Stimulated activated CD4-positive, alpha-beta T cell treated with anti-CD3 and anti-CD28 coated beads, Interleukin-12 subunit alpha, Interleukin-12 subunit beta, amount 100 ng/mL, for 48 hours (primary cell): ENCODE measurements at regions not wholly inside any gene's neighbourhood (a gene's known extent, or its start where the extent isn't known, plus 50 kb on each side); places are given as distances from the start of the nearest gene placed in this dataset.

ENCODE experiments used
- DNase-seq, 3 donors: peaks; one replicate each; pipeline ENCODE4 v3.0.0-alpha.2; 2020; ENCODE audit warnings: low read depth in 2 of 3, low spot score in 1 of 3

GRCh38 chr11:43212279-43212678 is 99.5 kb upstream of the API5 start:
- DNase-seq: no peak

GRCh38 chr11:43214471-43214870 is 97.3 kb upstream of the API5 start:
- no peak for DNase-seq

GRCh38 chr11:43217849-43218248 is 93.9 kb upstream of the API5 start:
- DNase-seq: no peak

GRCh38 chr11:43222215-43222614 is 89.6 kb upstream of the API5 start:
- no peak for DNase-seq

- no peak for DNase-seq
These were observed 88.8 kb upstream of the API5 start for GRCh38 chr11:43223026-43223425.

- DNase-seq: no peak
These were observed 76.9 kb upstream of the API5 start for GRCh38 chr11:43234881-43235280.

GRCh38 chr11:43238341-43238740 is 73.5 kb upstream of the API5 start:
- no peak for DNase-seq

- DNase-seq: no peak
These were observed 72.0 kb upstream of the API5 start for GRCh38 chr11:43239791-43240190.

GRCh38 chr11:43242401-43242800 is 69.4 kb upstream of the API5 start:
- no peak for DNase-seq

- DNase-seq: no peak
These were observed 67.9 kb upstream of the API5 start for GRCh38 chr11:43243927-43244326.

- DNase-seq: no peak
These were observed 66.3 kb upstream of the API5 start for GRCh38 chr11:43245466-43245865.

GRCh38 chr11:43250309-43250708 is 61.5 kb upstream of the API5 start:
- no peak for DNase-seq

- no peak for DNase-seq
These were observed 50.0 kb upstream of the API5 start for GRCh38 chr11:43261775-43262174.
